DND-41 (cell line): ENCODE measurements at regions not wholly inside any gene's neighbourhood (a gene's known extent, or its start where the extent isn't known, plus 50 kb on each side); places are given as distances from the start of the nearest gene placed in this dataset.

ENCODE experiments used
- ATAC-seq: fragments of 200-7000 bp; cut with Tn5 transposase; 3 replicates; pipeline ENCODE4 v1.9.1; 2021; ENCODE audit warnings: low read depth; ENCODE audit not compliant: insufficient read depth
- DNase-seq: peaks from one replicate; pipeline ENCODE4 v3.0.0-alpha.2; 2020
- H2AFZ ChIP-seq: 2 replicates; pipeline ENCODE4 v1.6.0; 2012; ENCODE audit warnings: low read depth, low read length
- H3K27ac ChIP-seq: 2 replicates; pipeline ENCODE4 v1.5.1; 2012; ENCODE audit warnings: low read length, inconsistent platforms
- H3K27me3 ChIP-seq: fragments of 200-600 bp; sonication (generic); 2 replicates; pipeline ENCODE4 v1.6.0; 2012; ENCODE audit warnings: low read length, mild to moderate bottlenecking, inconsistent platforms; ENCODE audit not compliant: insufficient read depth, poor library complexity
- H3K36me3 ChIP-seq: 2 replicates; pipeline ENCODE4 v1.5.1; 2012; ENCODE audit warnings: low read length, inconsistent platforms; ENCODE audit not compliant: insufficient read depth
- H3K4me1 ChIP-seq: 2 replicates; pipeline ENCODE4 v1.5.1; 2012; ENCODE audit warnings: mild to moderate bottlenecking, low read length; ENCODE audit not compliant: insufficient read depth
- H3K4me2 ChIP-seq: 2 replicates; pipeline ENCODE4 v1.6.0; 2012; ENCODE audit warnings: mild to moderate bottlenecking, moderate library complexity, low read length, inconsistent platforms; ENCODE audit not compliant: insufficient read depth
- H3K4me3 ChIP-seq, 2 experiments: fragments of 200-600 bp in 1 of 2; shearing (Covaris generic) in 1 of 2; 2 replicates each; pipeline ENCODE4 v1.5.1; 2012 to 2016; ENCODE audit warnings: inconsistent platforms in 2 of 2, low read length in 2 of 2, mild to moderate bottlenecking in 2 of 2, low read depth in 1 of 2, moderate library complexity in 1 of 2
- H3K79me2 ChIP-seq: 2 replicates; pipeline ENCODE4 v1.6.0; 2012; ENCODE audit warnings: low read length, inconsistent platforms; ENCODE audit not compliant: insufficient read depth
- H3K9ac ChIP-seq: 2 replicates; pipeline ENCODE4 v1.6.0; 2012; ENCODE audit warnings: low read depth, mild to moderate bottlenecking, inconsistent platforms, low read length, moderate library complexity
- H3K9me3 ChIP-seq: 2 replicates; pipeline ENCODE4 v1.5.1; 2012; ENCODE audit warnings: low read length, moderate library complexity, mild to moderate bottlenecking, inconsistent platforms; ENCODE audit not compliant: insufficient read depth, severe bottlenecking
- H4K20me1 ChIP-seq: 2 replicates; pipeline ENCODE4 v1.6.0; 2012; ENCODE audit warnings: low read length; ENCODE audit not compliant: insufficient read depth
- EZH2 ChIP-seq: IDR thresholded peaks from 3 replicates; pipeline ENCODE4 v1.6.1; 2012; ENCODE audit warnings: borderline replicate concordance, low read depth, mild to moderate bottlenecking, moderate library complexity, low read length, inconsistent platforms; ENCODE audit not compliant: severe bottlenecking
- TF ChIP-seq, protein P1 (sequence below): IDR thresholded peaks from 2 replicates; pipeline ENCODE4 v1.5.1; 2012; ENCODE audit warnings: borderline replicate concordance, low read length, moderate library complexity, mild to moderate bottlenecking; ENCODE audit not compliant: poor library complexity, severe bottlenecking; ENCODE audit errors: extremely low read depth

DNA sequence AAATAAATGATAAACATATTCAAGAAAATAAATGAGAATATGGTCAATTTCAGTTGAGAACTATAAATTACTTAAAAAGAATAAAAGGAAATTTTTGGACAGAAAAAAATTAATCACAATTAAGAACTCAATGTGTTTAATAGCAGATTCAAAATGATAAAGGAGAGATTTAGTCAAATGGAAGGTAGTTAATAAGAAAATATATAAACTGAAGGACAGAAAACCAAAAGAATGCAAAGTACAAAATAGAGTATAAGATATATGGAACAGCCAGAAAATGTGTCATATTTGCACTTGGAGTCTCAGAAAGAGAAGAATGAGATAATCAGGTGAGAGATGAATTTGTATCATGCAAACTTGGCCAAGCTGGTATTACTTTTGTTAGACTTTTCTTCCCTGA is 201.8 kb upstream of the ARID1B start:
- TF ChIP-seq, protein P1, sequence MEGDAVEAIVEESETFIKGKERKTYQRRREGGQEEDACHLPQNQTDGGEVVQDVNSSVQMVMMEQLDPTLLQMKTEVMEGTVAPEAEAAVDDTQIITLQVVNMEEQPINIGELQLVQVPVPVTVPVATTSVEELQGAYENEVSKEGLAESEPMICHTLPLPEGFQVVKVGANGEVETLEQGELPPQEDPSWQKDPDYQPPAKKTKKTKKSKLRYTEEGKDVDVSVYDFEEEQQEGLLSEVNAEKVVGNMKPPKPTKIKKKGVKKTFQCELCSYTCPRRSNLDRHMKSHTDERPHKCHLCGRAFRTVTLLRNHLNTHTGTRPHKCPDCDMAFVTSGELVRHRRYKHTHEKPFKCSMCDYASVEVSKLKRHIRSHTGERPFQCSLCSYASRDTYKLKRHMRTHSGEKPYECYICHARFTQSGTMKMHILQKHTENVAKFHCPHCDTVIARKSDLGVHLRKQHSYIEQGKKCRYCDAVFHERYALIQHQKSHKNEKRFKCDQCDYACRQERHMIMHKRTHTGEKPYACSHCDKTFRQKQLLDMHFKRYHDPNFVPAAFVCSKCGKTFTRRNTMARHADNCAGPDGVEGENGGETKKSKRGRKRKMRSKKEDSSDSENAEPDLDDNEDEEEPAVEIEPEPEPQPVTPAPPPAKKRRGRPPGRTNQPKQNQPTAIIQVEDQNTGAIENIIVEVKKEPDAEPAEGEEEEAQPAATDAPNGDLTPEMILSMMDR = no peak
- no peak for TF ChIP-seq EZH2

DNA sequence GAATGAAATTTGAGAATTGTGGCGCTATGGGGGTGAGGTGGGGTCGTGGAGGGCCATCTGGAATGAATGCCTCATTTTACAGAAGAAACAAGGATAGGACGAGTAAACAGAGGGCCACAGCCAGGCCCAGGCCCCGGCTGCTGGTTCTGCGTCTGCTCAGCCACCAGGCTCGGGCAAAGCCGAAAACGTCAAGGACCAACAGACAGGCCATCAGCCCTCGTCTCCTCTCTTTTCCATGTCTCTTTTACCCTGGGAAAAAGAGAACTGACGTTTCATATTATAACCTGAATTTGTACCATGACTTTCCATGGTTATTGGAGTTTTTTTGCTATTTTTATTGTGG is 212.4 kb upstream of the ARID1B start:
- H3K27me3 ChIP-seq = no peaks in the 10 kb centered on the region
- H3K27ac ChIP-seq = no peak overlapping the region
- ATAC-seq (no peak; the same call in 2 of the 3 replicates), DNase-seq (no peak)
- no peaks in the 10 kb centered on the region for H4K20me1 ChIP-seq
- no peaks in the 10 kb centered on the region for H3K79me2 ChIP-seq
- H3K4me1 ChIP-seq = no peaks in the 10 kb centered on the region
- no peak overlapping the region for H3K4me3 ChIP-seq
- no peak overlapping the region for H3K9ac ChIP-seq
- H3K4me2 ChIP-seq = no peak overlapping the region
- H3K36me3 ChIP-seq = no peaks in the 10 kb centered on the region
- TF ChIP-seq, protein P1 = no peak
- no peak for TF ChIP-seq EZH2
- H2AFZ ChIP-seq = no peak overlapping the region
- no peaks in the 10 kb centered on the region for H3K9me3 ChIP-seq

More for the DNA sequence above, 201.8 kb upstream of the ARID1B start:
- Histone ChIP-seq H4K20me1 (no peaks in the 10 kb centered on the region), H3K9ac (no peak overlapping the region), H3K36me3 (no peaks in the 10 kb centered on the region), H3K9me3 (peaks cover 12% of the 10 kb centered on the region), H3K27me3 (no peaks in the 10 kb centered on the region), H3K27ac (no peak overlapping the region), H3K4me2 (no peak overlapping the region), H3K4me1 (no peaks in the 10 kb centered on the region), H2AFZ (no peak overlapping the region), H3K79me2 (no peaks in the 10 kb centered on the region), H3K4me3 (no peak overlapping the region)
- ATAC-seq (no peak), DNase-seq (no peak)

DNA sequence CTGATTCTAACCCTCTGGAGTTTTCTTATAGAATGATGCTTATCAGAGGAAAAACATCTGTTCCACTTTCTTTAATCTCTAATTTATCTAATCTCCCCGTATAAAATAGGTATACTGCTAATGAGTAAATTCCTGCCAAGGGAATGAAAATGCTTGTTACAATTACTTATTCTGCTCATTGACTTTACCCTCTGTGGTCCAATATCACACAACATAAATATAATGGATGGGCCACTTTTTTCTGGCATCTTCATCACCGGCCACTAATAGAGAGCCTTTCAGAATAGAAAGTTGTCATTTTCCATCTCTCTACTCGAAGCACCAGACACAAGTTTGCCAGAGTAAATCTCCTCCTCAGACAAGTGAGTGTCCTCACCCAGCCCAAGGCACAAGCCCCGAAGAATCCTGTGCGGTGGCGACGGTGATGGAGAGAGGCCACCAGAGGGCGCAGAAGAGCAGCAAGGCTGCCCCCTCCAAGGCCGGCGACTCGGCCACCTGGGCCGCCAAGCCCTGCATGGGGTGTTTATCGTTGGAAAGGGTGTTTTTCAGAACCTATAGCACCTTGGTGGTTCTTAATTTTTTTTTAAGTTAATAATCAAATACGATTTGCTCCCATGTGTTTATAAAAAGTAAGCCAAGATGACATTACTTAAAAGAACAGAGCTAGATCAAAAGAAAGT is 212.9 kb upstream of the ARID1B start:
- DNase-seq (peak; percentile 68), ATAC-seq (peak; percentile 98)
- no peaks in the 10 kb centered on the region for H3K36me3 ChIP-seq
- H3K4me2 ChIP-seq = no peak overlapping the region
- no peaks in the 10 kb centered on the region for H3K27me3 ChIP-seq
- no peaks in the 10 kb centered on the region for H3K4me1 ChIP-seq
- TF ChIP-seq, protein P1 = peak; percentile 87
- no peak for TF ChIP-seq EZH2
- no peak overlapping the region for H3K9ac ChIP-seq
- H3K79me2 ChIP-seq = no peaks in the 10 kb centered on the region
- H4K20me1 ChIP-seq = no peaks in the 10 kb centered on the region
- no peaks in the 10 kb centered on the region for H3K9me3 ChIP-seq
- no peak overlapping the region for H3K27ac ChIP-seq
- H2AFZ ChIP-seq = no peak overlapping the region
- H3K4me3 ChIP-seq = no peak overlapping the region

DNA sequence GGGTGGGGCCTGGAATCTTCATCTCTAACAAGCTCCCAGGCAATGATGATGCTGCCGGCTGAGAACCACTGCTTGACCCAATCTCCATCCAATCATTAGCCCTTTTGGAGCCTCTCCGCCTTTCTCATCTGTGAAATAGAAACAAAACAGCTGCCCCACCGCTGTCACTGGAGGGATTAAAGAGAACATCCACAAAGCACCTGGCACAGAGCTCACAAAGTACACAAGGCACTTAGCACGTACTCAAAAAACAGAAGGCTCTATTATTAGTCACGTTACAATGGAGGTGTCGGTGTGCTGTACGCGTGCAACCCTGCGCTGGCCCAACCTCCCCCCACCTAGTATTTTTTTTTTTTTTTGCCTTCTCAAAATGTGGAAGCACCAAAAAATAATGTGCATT is 213.5 kb upstream of the ARID1B start:
- H3K4me1 ChIP-seq = no peaks in the 10 kb centered on the region
- no peaks in the 10 kb centered on the region for H3K9me3 ChIP-seq
- DNase-seq (no peak), ATAC-seq (no peak)
- no peak overlapping the region for H3K9ac ChIP-seq
- no peak overlapping the region for H3K27ac ChIP-seq
- no peak overlapping the region for H3K4me2 ChIP-seq
- no peaks in the 10 kb centered on the region for H4K20me1 ChIP-seq
- no peak for TF ChIP-seq EZH2
- TF ChIP-seq, protein P1 = no peak
- no peaks in the 10 kb centered on the region for H3K79me2 ChIP-seq
- no peak overlapping the region for H3K4me3 ChIP-seq
- no peak overlapping the region for H2AFZ ChIP-seq
- no peaks in the 10 kb centered on the region for H3K27me3 ChIP-seq
- H3K36me3 ChIP-seq = no peaks in the 10 kb centered on the region
